T1000 (cell line): ENCODE measurements at regions not wholly inside any gene's neighbourhood (a gene's known extent, or its start where the extent isn't known, plus 50 kb on each side); places are given as distances from the start of the nearest gene placed in this dataset.
"Not testable (repeated sequence)": the region's sequence is repeated elsewhere in the genome, so short reads cannot be mapped to it uniquely, and the experiment has no call there.

Experiments
- DNase-seq: peaks from one replicate; lab custom pipeline; 2025; ENCODE audit warnings: mixed read lengths; lab: John Stamatoyannopoulos, UW

DNA sequence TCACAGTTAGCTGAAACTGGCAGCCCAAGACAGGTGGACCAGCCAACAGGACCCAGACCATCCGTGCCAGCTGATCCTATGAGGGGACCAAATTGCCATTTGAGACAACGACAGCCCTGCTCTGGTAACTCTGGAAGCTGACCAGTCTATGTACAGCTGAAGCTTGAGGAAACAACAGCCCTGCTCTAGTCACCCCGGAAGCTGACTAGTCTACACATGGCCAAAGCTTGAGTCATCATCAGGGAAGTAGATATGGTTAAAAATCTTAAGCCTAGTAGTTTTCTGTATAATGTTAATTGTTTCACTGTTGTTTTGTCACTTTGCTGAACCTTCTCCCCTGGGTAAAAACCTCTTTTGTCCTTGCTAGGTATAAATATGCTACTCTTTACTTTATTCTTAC is 905.4 kb upstream of the NDST4 start:
- no peak for DNase-seq

DNA sequence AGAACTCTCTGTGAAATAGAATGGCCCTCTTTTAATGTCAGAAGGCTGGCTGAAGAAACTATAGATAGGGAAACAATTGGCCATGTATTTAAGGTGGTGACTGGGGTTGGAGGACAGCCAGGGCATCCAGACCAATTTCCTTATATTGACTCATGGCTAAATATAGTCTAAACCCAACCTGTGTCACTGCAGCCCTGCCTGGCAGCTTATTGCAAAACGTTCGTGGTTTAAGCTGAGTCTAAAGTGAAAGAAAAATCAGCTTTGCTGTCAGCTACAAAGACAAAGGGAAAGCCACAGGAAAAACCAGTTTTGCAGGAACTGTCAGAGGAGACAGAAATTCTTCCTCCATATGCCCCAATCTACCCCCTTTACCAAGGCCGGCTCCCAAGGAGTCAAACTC is 902.8 kb upstream of the NDST4 start:
- DNase-seq: peak; percentile 42

DNA sequence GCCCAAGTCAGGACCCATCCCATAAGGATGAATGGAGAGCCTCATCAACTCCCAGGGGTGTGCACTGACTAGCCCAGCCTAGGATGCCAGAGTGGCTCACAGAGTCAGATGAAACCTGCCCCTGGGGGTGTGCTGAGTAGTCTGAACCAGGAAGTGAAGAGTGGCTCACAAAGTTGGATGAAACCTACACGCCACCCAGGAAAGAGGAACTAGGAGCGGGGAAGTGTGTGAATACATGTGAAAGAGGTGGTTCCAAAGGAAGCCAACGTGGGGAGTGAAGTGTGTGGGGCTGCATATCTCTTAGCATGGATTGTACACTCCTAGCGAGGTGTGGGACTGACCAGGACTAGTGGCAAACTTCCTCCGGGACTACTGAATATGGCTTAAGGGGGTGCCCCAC is 902.1 kb upstream of the NDST4 start:
- DNase-seq: no peak

DNA sequence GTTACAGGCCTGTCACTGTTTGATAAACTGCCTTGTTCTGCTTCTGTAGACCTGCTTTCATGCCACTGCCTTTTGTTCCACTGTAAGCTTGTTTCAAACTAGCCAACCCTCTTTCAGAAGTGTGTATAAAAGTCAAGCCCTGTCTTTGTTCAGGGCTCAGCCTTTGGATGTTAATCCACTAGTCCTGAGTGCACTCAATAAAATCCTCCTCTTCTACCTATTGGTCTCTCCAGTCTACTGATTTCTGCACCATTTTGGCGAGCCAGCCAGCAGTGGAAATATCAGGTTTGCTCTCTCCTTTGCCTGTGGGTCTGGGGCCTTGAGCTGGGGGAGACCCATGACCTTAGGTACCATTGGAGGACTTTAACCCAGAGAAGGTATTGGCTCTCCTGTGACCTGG is 901.6 kb upstream of the NDST4 start:
- no peak for DNase-seq

DNA sequence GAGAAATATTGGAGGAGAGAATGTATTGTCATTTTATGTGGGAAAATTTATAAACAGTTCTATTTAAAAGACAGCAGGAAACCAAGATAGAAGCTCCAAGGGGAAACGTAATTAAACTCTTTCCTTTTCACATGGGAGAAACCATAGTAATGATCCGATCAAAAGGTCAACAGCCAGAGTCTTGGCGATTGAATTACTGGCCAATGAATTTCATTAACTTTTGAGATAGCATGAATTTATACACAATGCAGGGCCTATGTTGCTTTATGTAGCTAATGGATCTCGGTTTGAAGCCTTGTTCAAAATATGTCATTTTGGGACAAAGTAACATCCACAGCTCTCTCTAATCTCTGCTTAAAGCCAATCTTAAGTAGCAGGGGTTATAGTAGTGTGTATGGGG is 897.5 kb upstream of the NDST4 start:
- no peak for DNase-seq

DNA sequence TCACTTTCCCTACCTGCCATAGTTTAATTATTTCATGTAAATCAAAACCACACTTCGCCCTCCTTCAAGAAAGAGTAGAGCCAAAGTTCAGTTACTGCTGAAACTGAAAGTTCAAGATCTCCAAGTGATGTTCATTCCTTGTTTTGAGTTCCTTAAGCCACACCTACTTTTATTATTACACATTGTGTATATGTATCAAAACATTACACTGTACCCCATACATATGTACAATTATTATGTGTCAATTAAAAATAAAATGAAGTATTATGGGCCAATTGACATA is 892.3 kb upstream of the NDST4 start:
- no peak for DNase-seq

DNA sequence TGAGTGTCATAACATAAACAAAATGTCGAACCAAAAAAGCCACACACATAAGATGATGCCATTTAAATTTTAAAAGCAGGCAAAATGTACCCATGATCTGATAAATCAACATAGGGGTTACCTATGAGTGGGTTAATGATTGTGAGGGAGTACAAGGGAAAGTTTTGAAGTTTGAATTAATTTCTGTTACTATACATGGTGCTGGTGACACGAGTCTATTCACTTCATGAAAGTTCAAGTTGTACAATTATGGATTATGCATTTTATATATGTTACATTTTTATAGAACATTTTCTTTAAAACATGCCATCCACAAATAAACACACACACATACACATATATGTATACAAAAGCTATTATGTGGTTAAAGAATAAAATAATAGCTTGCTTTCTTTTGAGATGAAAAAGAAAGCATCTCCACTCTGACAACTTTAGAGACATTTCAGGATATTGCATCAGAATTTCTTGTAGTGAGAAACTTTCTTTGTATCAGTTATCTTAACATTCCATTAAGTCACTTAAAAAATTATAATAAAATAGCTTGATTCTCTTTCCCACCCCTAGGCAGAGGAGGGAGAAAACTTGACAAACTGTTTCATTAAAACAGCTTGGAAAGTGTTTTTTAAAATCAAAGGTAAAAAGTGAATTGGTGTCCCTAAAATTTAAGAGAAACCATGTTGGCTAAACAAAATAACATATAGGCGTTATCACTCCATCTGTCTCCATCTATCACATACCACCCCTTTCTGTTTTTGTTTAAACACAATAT is 891.8 kb upstream of the NDST4 start:
- DNase-seq: no peak

DNA sequence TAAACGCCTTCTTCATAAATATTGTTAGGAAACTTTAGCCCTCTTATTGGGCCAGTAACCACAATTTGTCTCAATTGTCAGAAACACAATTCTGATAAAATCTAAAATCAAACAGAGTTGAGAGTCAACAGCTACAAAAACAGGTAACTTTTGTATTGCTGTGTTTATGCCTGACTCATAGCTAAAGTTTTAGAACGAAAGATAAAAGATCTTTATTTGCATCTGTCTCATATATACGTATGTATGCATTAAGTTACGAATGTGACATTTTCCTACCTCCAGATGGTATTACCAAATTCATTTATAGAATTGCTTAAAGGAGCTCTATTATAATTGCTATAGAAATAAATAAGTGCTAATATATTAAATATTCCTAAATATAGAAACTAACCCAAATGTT is 887.9 kb upstream of the NDST4 start:
- no peak for DNase-seq

DNA sequence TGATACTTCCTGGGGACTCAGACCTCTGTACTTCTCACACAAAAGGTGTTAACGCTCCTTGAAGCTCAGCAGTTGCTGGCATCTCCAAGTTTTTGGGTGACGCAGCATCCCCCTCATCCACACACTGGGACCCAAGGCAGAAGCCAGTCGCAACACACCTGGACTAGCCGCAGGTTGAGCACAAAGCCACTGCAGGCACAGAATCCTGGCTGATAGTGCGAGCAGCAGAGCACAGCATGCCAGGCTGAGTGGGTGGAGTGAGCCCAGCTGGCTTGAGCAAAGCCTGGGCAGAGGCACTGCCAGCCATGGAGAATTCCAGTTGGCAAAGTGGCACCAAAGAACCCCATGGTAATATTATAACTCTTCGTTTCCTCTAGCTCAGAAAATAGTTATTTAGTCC is 873.2 kb upstream of the NDST4 start:
- no peak for DNase-seq

DNA sequence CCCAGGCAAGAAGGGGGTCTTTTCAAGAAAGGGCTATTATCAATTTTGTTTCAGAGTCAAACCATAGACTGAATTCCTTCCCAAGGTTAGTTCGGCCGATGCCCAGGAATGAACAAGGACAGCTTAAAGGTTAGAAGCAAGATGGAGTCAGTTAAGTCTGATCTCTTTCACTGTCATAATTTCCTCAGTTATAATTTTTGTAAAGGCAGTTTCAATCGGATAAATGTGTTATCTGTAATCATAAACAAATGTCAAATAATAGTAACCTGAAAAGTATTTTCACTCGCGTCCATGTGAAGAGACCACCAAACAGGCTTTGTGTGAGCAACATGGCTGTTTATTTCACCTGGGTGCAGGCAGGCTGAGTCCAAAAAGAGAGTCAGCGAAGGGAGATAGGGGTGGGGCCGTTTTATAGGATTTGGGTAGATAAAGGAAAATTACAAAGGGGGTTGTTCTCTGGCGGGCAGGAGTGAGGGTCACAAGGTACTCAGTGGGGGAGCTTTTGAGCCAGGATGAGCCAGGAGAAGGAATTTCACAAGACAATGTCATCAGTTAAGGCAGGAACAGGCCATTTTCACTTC is 862.1 kb upstream of the NDST4 start:
- not testable (repeated sequence) for DNase-seq

DNA sequence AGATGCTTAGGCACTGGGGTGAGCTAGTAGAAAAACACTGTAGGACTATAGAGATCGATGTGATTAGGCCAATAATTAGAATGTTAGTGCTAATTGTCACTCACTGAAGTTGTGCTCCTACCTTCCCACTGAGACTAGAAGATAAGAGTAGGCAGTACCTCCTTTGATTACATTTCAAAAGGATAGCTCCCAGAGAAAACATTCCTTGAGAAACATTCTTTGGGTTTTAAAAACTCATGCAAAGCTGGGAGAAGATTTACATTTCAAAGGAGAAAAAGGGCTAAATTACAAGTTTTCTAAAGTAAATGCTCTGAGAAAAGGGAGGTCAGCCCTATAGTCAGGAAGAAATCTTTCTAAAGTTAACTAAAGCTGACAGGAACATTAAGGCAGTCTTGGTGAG is 860.3 kb upstream of the NDST4 start:
- DNase-seq: no peak

DNA sequence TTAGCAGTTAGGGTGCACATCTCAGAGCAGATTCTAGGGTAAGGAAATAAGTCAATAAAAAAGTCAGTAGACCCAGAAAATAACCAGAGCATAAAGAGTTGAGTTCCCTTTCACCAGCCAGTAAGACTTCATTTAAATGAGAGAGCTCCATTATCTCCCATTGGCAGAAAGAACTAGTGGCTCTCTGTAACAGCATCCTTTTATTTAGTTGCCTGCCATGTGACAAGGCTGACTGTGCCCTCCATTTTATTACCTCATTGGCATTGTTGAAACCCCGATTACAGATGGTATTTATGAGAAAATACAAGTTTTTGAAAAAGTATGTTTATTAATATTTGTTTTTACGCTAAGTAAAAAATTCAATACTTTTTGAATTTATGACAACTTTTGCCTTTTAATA is 859.5 kb upstream of the NDST4 start:
- DNase-seq: no peak

DNA sequence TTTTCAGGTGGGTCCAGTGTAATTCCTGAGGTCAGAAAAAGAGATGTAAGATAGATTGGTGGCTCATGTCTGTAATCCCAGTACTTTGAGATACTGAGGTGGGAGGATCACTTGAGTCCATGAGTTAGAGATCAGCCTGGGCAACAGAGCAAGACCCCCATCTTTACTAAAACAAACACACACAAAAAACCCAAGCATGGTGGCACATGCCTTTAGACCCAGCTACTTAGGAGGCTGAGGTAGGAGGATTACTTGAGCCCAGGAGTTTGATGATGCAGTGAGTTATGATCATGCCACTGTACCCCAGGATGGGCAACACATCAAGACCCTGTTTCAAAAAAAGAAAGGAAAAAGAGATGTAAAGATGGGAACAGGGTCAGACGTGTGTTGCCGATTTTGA is 857.4 kb upstream of the NDST4 start:
- DNase-seq: no peak

DNA sequence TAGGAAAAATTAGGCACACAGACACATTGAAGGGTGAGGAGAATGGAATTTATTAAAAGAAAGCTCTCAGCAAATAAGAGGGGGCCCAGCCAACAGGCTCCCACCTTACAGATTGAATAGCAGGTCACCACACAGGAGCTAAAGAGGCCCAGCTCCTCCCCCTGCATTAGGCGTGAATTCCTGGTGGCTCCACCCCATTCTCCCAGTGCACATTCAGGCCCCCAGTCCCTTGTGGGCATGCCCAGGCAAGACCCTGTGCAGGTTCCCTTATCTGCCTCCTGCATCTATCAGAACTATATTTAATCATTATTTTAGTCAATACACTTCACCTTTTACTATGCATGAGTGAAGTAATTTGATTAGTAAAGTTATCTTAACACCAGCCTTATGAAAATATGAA is 856.3 kb upstream of the NDST4 start:
- DNase-seq: no peak

DNA sequence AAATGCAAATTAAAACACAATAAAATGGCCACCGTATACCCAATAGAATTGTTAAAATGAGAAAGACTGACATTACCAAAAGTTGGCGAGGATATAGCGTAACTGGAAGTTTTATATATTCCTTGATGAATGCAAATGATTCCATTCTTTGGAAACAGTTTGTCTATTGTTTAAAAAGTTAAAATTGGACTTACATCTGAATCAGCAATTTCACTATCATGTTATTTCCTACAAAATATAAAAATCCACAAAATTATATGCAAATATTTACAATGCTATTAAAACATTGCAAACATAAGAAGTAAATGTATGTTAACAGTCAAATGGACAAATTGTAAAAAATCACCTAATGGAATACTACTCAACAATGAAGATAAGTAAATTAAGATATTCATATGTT is 852.2 kb upstream of the NDST4 start:
- DNase-seq: no peak

DNA sequence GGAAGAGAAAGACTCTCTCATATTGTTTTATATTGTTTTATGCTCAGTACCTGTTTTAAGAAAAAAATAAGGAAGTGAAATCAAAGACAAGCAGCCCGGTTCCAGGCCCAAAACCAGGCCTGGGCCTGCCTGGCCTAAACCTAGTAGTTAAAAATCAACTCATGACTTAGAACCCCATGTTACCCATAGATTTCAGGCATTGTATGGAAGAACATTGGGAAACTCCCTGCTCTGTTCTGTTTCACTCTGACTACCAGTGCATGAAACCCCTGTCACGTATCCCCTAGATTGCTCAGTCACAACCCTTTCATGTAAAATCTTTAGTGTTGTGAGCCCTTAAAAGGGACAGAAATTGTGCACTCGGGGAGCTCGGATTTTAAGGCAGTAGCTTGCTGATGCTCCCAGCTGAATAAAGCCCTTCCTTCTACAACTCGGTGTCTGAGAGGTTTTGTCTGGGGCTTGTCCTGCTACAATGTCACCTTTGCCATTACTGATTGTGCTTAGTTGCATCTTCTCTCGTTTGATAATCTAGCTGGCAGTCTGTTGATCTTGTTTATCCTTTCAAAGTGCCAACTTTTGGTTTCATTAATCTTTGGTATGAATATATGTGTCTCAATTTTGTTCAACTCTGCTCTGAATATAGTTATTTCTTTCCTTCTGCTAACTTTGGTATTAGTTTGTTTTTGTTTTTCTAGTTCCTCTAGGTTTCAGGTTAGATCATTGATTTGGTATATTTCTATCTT is 842.8 kb upstream of the NDST4 start:
- DNase-seq: not testable (repeated sequence)

DNA sequence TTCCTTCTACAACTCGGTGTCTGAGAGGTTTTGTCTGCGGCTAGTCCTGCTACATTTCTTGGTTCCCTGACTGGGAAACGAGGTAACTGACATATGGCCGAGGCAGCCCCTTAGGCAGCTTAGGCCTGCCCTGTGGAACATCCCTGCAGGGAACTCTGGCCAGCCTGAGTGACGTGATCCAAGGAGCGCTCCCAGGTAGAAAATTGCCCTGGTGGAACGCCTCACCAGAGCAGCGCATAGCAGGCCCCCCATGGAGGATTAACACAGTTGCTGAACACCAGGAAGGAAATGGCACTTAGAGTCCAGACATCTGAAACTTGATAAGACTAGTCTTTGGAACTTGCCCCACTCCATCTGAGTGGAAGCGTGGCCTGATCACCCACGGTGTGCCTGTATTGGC is 837.4 kb upstream of the NDST4 start:
- no peak for DNase-seq

DNA sequence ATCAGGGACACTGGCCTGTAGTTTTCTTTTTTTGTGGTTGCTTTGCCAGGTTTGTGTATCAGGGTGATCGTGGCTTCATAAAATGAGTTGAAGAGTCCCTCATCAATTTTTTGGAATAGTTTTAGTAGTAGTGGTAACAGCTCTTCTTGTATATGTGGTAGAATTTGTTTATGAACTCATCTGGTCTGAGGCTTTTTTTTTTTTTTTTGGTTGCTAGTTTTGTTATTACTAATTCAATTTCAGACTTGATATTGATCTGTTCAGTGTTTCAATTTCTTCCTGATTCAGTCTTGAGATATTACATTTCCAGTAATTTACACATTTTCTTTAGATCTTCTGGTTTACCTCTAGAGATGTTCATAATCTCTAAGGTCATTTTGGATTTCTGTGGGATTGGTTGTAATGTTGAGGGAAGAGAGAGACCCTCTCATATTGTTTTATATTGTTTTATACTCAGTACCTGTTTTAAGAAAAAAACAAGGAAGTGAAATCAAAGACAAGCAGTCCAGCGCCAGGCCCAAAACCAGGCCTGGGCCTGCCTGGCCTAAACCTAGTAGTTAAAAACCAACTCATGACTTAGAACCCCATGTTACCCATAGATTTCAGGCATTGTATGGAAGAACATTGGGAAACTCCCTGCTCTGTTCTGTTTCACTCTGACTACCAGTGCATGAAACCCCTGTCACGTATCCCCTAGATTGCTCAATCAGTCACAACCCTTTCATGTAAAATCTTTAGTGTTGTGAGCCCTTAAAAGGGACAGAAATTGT is 836.7 kb upstream of the NDST4 start:
- not testable (repeated sequence) for DNase-seq

DNA sequence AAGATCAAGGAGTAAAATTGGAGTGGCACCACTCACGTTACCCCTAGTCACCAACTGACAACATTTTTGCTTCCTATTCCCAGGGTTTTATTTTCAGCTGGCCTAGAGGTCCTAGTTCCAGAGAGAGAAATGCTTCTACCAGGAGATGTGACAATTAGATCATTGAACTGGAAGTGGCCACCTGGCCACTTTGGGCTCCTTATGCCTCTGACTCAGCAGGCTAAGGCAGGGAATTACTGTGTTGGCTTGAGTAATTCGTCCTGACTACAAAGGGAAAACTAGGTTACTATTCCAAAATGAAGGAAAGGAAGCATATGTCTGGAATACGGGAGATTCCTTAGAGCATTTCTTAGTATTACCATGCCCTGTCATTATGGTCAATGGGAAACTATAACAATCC is 831.6 kb upstream of the NDST4 start:
- DNase-seq: no peak

DNA sequence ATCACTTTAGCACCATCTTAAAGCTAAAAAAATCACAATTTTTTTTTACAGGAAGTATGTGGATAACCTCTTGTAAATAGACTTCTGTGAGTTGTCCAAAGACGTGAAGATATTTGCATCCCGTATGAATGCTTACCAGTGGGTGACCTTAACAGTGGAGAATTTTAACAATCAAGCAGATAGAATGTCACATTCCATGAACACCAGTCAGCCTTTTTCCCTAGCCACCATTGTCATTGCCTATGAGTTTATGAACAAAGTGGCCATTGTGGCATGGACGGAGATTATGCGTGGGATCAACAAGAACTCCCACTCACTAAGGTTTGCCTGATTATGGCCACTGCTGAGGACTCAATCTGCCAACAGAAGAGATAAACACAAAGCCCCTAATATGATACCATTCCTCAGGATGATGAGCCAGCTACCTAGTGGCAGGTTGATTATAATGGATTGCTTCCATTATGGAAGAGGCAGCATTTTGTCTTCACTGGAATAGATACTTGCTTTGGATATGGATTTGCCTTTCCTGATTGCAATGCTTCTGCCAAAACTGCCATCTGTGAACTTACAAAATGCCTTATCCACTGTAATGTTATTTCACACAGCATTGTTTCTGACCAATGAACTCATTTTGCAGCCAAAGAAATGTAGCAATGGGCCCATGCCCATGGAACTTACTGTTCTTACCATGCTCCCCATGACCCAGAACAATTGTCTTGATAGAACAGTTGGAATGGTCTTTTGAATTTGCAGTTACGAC is 830.9 kb upstream of the NDST4 start:
- peak; percentile 13 for DNase-seq

DNA sequence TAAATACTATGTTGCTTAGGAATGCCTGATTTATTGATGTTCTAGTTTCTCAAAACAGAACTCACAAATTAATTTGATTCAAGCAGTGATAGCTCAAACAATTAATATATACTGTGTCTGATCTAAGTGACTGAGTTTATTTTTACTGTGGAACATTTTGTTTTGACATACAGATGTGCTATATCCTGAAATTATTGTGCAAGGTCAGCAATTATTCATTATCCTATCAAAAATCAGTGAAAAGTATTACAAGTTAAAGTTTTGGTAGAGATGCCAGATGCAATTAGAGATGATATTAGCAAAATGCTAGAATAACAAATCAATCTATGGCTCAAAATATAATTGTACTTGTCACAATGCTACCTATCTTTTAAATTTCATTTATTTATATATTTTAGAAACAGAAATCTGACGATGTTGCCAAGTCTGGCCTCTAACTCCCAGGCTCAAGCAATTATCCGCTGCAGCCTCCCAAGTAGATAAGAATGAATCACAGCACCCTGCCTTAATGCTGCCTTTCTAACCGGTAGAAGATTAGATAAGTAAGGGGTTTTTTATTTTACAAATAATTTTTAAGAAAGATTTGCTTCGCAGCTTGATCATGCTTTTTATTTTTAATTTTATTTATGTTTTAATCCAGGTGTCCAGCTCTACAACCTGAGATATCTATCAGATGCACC is 825.5 kb upstream of the NDST4 start:
- no peak for DNase-seq

DNA sequence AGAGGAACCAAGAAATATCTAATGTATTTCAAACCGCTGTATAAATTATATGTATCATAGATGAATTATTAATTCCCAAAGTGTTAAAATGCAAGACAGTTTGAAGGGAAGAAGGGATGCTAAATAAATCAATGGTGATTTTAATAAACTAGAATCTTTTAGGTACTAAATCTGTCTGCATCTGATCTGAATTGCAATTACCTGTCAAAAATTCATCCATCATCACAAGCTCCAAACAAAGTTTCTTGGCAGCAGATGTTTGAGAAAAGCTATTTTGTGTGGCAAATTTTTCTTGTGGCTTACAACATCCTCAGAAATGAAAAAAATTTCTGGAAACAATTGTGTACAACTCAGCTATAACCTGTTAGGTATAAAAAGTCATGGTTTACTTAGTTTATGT is 816.0 kb upstream of the NDST4 start:
- DNase-seq: no peak
